ENCODE measurements at regions not wholly inside any gene's neighbourhood (a gene's known extent, or its start where the extent isn't known, plus 50 kb on each side); places are given as distances from the start of the nearest gene placed in this dataset.
A peak's percentile ranks its signal among the peaks of the same experiment; 100 is the strongest.

GRCh38 chr20:48291896-48292295 is 506.6 kb upstream of the SULF2 start:
- Histone ChIP-seq H3K4me2 (no peak overlapping the region; a peak in 1 of 22 replicates), H3K9ac (no peak overlapping the region), H4K20me1 (no peaks in the 10 kb centered on the region), H3K36me3 (no peaks in the 10 kb centered on the region), H3K27ac (no peak overlapping the region), H3K9me3 (replicated peaks in 1 of 11) (no peaks in the 10 kb centered on the region), H3K27me3 (no peaks in the 10 kb centered on the region), H3K4me3 (no peak overlapping the region), H3K4me1 (peaks cover 15 to 47% (median 25%) of the 10 kb centered on the region in 10 experiments)
- no peak for TF ChIP-seq Cebpa-rat (IDR thresholded peaks at IDR 0.05)

GRCh38 chr20:48288930-48289507 is 503.7 kb upstream of the SULF2 start:
- Histone ChIP-seq H3K36me3 (no peaks in the 10 kb centered on the region), H4K20me1 (no peaks in the 10 kb centered on the region), H3K4me1 (peaks cover 13 to 58% (median 32%) of the 10 kb centered on the region in 10 experiments), H3K27me3 (no peaks in the 10 kb centered on the region), H3K4me3 (no peak overlapping the region), H3K4me2 (peak overlapping the region in 6 of 11 experiments; percentile 14 to 54 (median 33); a peak in 7 of 22 replicates), H3K9ac (no peak overlapping the region), H3K9me3 (replicated peaks in 1 of 11) (no peaks in the 10 kb centered on the region; a peak in 1 of 22 replicates), H3K27ac (no peak overlapping the region)
- no peak for TF ChIP-seq Cebpa-rat (IDR thresholded peaks at IDR 0.05)

GRCh38 chr20:48287552-48288170 is 502.4 kb upstream of the SULF2 start:
- no peak for TF ChIP-seq Cebpa-rat (IDR thresholded peaks at IDR 0.05)
- H4K20me1 ChIP-seq, result no peaks in the 10 kb centered on the region
- H3K4me2 ChIP-seq, result peak overlapping the region in 8 of 11 experiments; percentile 20 to 71 (median 36); a peak in 15 of 22 replicates
- peaks cover 21 to 71% (median 45%) of the 10 kb centered on the region in 10 experiments for H3K4me1 ChIP-seq
- no peak overlapping the region for H3K4me3 ChIP-seq
- peaks cover 0 to 2% (median 0%) of the 10 kb centered on the region in 11 experiments; a peak in 1 of 22 replicates for H3K36me3 ChIP-seq
- H3K27me3 ChIP-seq, result no peaks in the 10 kb centered on the region
- peak overlapping the region in 5 of 11 experiments; percentile 7 to 51 (median 40); a peak in 2 of 22 replicates for H3K9ac ChIP-seq
- H3K9me3 ChIP-seq (replicated peaks in 1 of 11), result peaks cover 7 to 12% (median 10%) of the 10 kb centered on the region in 11 experiments; a peak in 19 of 22 replicates
- peak overlapping the region in 6 of 11 experiments; percentile 47 to 65 (median 54); a peak in 10 of 22 replicates for H3K27ac ChIP-seq

GRCh38 chr20:48287021-48287494 is 501.8 kb upstream of the SULF2 start:
- no peak overlapping the region for H3K4me3 ChIP-seq
- peak overlapping the region; percentile 3 to 71 (median 33); a peak in 18 of 22 replicates for H3K4me2 ChIP-seq
- peaks cover 7 to 16% (median 13%) of the 10 kb centered on the region in 11 experiments; a peak in 19 of 22 replicates for H3K9me3 ChIP-seq (replicated peaks in 1 of 11)
- H3K4me1 ChIP-seq, result peaks cover 21 to 77% (median 51%) of the 10 kb centered on the region in 10 experiments
- no peaks in the 10 kb centered on the region for H4K20me1 ChIP-seq
- H3K9ac ChIP-seq, result peak overlapping the region in 6 of 11 experiments; percentile 5 to 51 (median 37); a peak in 8 of 22 replicates
- no peak for TF ChIP-seq Cebpa-rat (IDR thresholded peaks at IDR 0.05)
- peak overlapping the region in 7 of 11 experiments; percentile 20 to 65 (median 52); a peak in 14 of 22 replicates for H3K27ac ChIP-seq
- peaks cover 0 to 7% (median 0%) of the 10 kb centered on the region in 11 experiments; a peak in 1 of 22 replicates for H3K36me3 ChIP-seq
- no peaks in the 10 kb centered on the region for H3K27me3 ChIP-seq

- H3K27ac ChIP-seq, result peak overlapping the region in 7 of 11 experiments; percentile 20 to 65 (median 52); a peak in 13 of 22 replicates
- H3K36me3 ChIP-seq, result peaks cover 0 to 7% (median 0%) of the 10 kb centered on the region in 11 experiments; a peak in 1 of 22 replicates
- no peak overlapping the region for H3K4me3 ChIP-seq
- peak overlapping the region in 6 of 11 experiments; percentile 5 to 51 (median 37); a peak in 6 of 22 replicates for H3K9ac ChIP-seq
- no peak for TF ChIP-seq Cebpa-rat (IDR thresholded peaks at IDR 0.05)
- no peaks in the 10 kb centered on the region for H4K20me1 ChIP-seq
- no peaks in the 10 kb centered on the region for H3K27me3 ChIP-seq
- H3K4me1 ChIP-seq, result peaks cover 21 to 82% (median 56%) of the 10 kb centered on the region in 10 experiments
- H3K4me2 ChIP-seq, result peak overlapping the region; percentile 3 to 71 (median 33); a peak in 16 of 22 replicates
- peaks cover 7 to 16% (median 13%) of the 10 kb centered on the region in 11 experiments; a peak in 19 of 22 replicates for H3K9me3 ChIP-seq (replicated peaks in 1 of 11)
Observed at GRCh38 chr20:48286601-48287000, 501.3 kb upstream of the SULF2 start.

- no peak for TF ChIP-seq Cebpa-rat (IDR thresholded peaks at IDR 0.05)
- no peaks in the 10 kb centered on the region for H4K20me1 ChIP-seq
- peak overlapping the region in 3 of 11 experiments; percentile 8 to 52 (median 15); a peak in 2 of 22 replicates for H3K27ac ChIP-seq
- peaks cover 0 to 7% (median 0%) of the 10 kb centered on the region in 11 experiments; a peak in 1 of 22 replicates for H3K36me3 ChIP-seq
- H3K4me1 ChIP-seq, result peaks cover 27 to 83% (median 65%) of the 10 kb centered on the region in 10 experiments
- no peak overlapping the region for H3K9ac ChIP-seq
- peaks cover 7 to 16% (median 13%) of the 10 kb centered on the region in 11 experiments; a peak in 19 of 22 replicates for H3K9me3 ChIP-seq (replicated peaks in 1 of 11)
- no peaks in the 10 kb centered on the region for H3K27me3 ChIP-seq
- H3K4me2 ChIP-seq, result peak overlapping the region in 5 of 11 experiments; percentile 17 to 49 (median 35); a peak in 10 of 22 replicates
- no peak overlapping the region for H3K4me3 ChIP-seq
Observed at GRCh38 chr20:48285656-48286055, 500.4 kb upstream of the SULF2 start.

- 0 out of 22 replicates have a peak overlapping the region, but pooled peaks of 2 of the 11 experiments have one; percentile 11 to 41 for H3K4me2 ChIP-seq
- H4K20me1 ChIP-seq, result no peaks in the 10 kb centered on the region
- no peak overlapping the region for H3K4me3 ChIP-seq
- H3K9me3 ChIP-seq (replicated peaks in 1 of 11), result peaks cover 7 to 16% (median 13%) of the 10 kb centered on the region in 11 experiments; a peak in 19 of 22 replicates
- no peak overlapping the region for H3K9ac ChIP-seq
- peaks cover 0 to 7% (median 0%) of the 10 kb centered on the region in 11 experiments; a peak in 1 of 22 replicates for H3K36me3 ChIP-seq
- no peaks in the 10 kb centered on the region for H3K27me3 ChIP-seq
- no peak for TF ChIP-seq Cebpa-rat (IDR thresholded peaks at IDR 0.05)
- H3K4me1 ChIP-seq, result peaks cover 33 to 83% (median 69%) of the 10 kb centered on the region in 10 experiments
- H3K27ac ChIP-seq, result no peak overlapping the region; a peak in 1 of 22 replicates
Observed at GRCh38 chr20:48284837-48285236, 499.6 kb upstream of the SULF2 start.

GRCh38 chr20:48284315-48284714 is 499.0 kb upstream of the SULF2 start:
- no peak for TF ChIP-seq Cebpa-rat (IDR thresholded peaks at IDR 0.05)
- H3K9me3 ChIP-seq (replicated peaks in 1 of 11), result peaks cover 7 to 16% (median 13%) of the 10 kb centered on the region in 11 experiments; a peak in 19 of 22 replicates
- H3K4me2 ChIP-seq, result peak overlapping the region in 8 of 11 experiments; percentile 12 to 83 (median 70); a peak in 6 of 22 replicates
- peaks cover 37 to 83% (median 69%) of the 10 kb centered on the region in 10 experiments for H3K4me1 ChIP-seq
- H3K36me3 ChIP-seq, result peaks cover 0 to 7% (median 0%) of the 10 kb centered on the region in 11 experiments; a peak in 1 of 22 replicates
- H3K4me3 ChIP-seq, result no peak overlapping the region
- no peaks in the 10 kb centered on the region for H4K20me1 ChIP-seq
- H3K27me3 ChIP-seq, result no peaks in the 10 kb centered on the region
- H3K27ac ChIP-seq, result peak overlapping the region in 6 of 11 experiments; percentile 92 to 99 (median 98); a peak in 6 of 22 replicates
- no peak overlapping the region for H3K9ac ChIP-seq

Data from BLaER1 treated with 17β-estradiol and CSF1 and Interleukin-3, amounts not matched to agents 10 nM and 100 nM (cell line).